CD4-positive, alpha-beta T cell treated with Interleukin-17A for 4 hours (primary cell): ENCODE measurements at regions not wholly inside any gene's neighbourhood (a gene's known extent, or its start where the extent isn't known, plus 50 kb on each side); places are given as distances from the start of the nearest gene placed in this dataset.

ENCODE experiments used
- DNase-seq: peaks from one replicate; pipeline ENCODE4 v3.0.0-alpha.2; 2020; ENCODE audit warnings: mixed read lengths

- no peak for DNase-seq
These were observed 233.0 kb upstream of the RAB4A start for GRCh38 chr1:229037806-229038405.

GRCh38 chr1:229040630-229041358 is 230.1 kb upstream of the RAB4A start:
- no peak for DNase-seq

- DNase-seq = no peak
These were observed 229.0 kb upstream of the RAB4A start for GRCh38 chr1:229041946-229042345.

- no peak for DNase-seq
These were observed 228.4 kb upstream of the RAB4A start for GRCh38 chr1:229042482-229042881.

GRCh38 chr1:229043115-229043514 is 227.8 kb upstream of the RAB4A start:
- DNase-seq = no peak

GRCh38 chr1:229046251-229046853 is 224.6 kb upstream of the RAB4A start:
- no peak for DNase-seq

GRCh38 chr1:229047161-229047839 is 223.6 kb upstream of the RAB4A start:
- DNase-seq = no peak

- no peak for DNase-seq
These were observed 222.9 kb upstream of the RAB4A start for GRCh38 chr1:229047840-229048620.

- no peak for DNase-seq
These were observed 222.0 kb upstream of the RAB4A start for GRCh38 chr1:229048896-229049295.

GRCh38 chr1:229056046-229056445 is 214.9 kb upstream of the RAB4A start:
- no peak for DNase-seq

GRCh38 chr1:229058111-229058561 is 212.8 kb upstream of the RAB4A start:
- DNase-seq = peak; percentile 70

GRCh38 chr1:229058729-229059128 is 212.2 kb upstream of the RAB4A start:
- no peak for DNase-seq

- DNase-seq = peak; percentile 23
These were observed 211.0 kb upstream of the RAB4A start for GRCh38 chr1:229059671-229060539.

- DNase-seq = no peak
These were observed 208.8 kb upstream of the RAB4A start for GRCh38 chr1:229062135-229062534.

GRCh38 chr1:229063154-229063773 is 207.6 kb upstream of the RAB4A start:
- no peak for DNase-seq

- DNase-seq = no peak
These were observed 206.4 kb upstream of the RAB4A start for GRCh38 chr1:229064320-229065168.

GRCh38 chr1:229065613-229066012 is 205.3 kb upstream of the RAB4A start:
- no peak for DNase-seq

GRCh38 chr1:229066591-229066990 is 204.3 kb upstream of the RAB4A start:
- DNase-seq = no peak

GRCh38 chr1:229067546-229067945 is 203.4 kb upstream of the RAB4A start:
- DNase-seq = no peak

- DNase-seq = no peak
These were observed 202.5 kb upstream of the RAB4A start for GRCh38 chr1:229068270-229068987.
